DND-41 (cell line): ENCODE measurements at regions not wholly inside any gene's neighbourhood (a gene's known extent, or its start where the extent isn't known, plus 50 kb on each side); places are given as distances from the start of the nearest gene placed in this dataset.

ENCODE experiments used
- ATAC-seq: fragments of 200-7000 bp; cut with Tn5 transposase; 3 replicates; pipeline ENCODE4 v1.9.1; 2021; ENCODE audit warnings: low read depth; ENCODE audit not compliant: insufficient read depth
- DNase-seq: peaks from one replicate; pipeline ENCODE4 v3.0.0-alpha.2; 2020
- H2AFZ ChIP-seq: 2 replicates; pipeline ENCODE4 v1.6.0; 2012; ENCODE audit warnings: low read depth, low read length
- H3K27ac ChIP-seq: 2 replicates; pipeline ENCODE4 v1.5.1; 2012; ENCODE audit warnings: low read length, inconsistent platforms
- H3K27me3 ChIP-seq: fragments of 200-600 bp; sonication (generic); 2 replicates; pipeline ENCODE4 v1.6.0; 2012; ENCODE audit warnings: low read length, mild to moderate bottlenecking, inconsistent platforms; ENCODE audit not compliant: insufficient read depth, poor library complexity
- H3K36me3 ChIP-seq: 2 replicates; pipeline ENCODE4 v1.5.1; 2012; ENCODE audit warnings: low read length, inconsistent platforms; ENCODE audit not compliant: insufficient read depth
- H3K4me1 ChIP-seq: 2 replicates; pipeline ENCODE4 v1.5.1; 2012; ENCODE audit warnings: mild to moderate bottlenecking, low read length; ENCODE audit not compliant: insufficient read depth
- H3K4me2 ChIP-seq: 2 replicates; pipeline ENCODE4 v1.6.0; 2012; ENCODE audit warnings: mild to moderate bottlenecking, moderate library complexity, low read length, inconsistent platforms; ENCODE audit not compliant: insufficient read depth
- H3K4me3 ChIP-seq, 2 experiments: fragments of 200-600 bp in 1 of 2; shearing (Covaris generic) in 1 of 2; 2 replicates each; pipeline ENCODE4 v1.5.1; 2012 to 2016; ENCODE audit warnings: inconsistent platforms in 2 of 2, low read length in 2 of 2, mild to moderate bottlenecking in 2 of 2, low read depth in 1 of 2, moderate library complexity in 1 of 2
- H3K79me2 ChIP-seq: 2 replicates; pipeline ENCODE4 v1.6.0; 2012; ENCODE audit warnings: low read length, inconsistent platforms; ENCODE audit not compliant: insufficient read depth
- H3K9ac ChIP-seq: 2 replicates; pipeline ENCODE4 v1.6.0; 2012; ENCODE audit warnings: low read depth, mild to moderate bottlenecking, inconsistent platforms, low read length, moderate library complexity
- H3K9me3 ChIP-seq: 2 replicates; pipeline ENCODE4 v1.5.1; 2012; ENCODE audit warnings: low read length, moderate library complexity, mild to moderate bottlenecking, inconsistent platforms; ENCODE audit not compliant: insufficient read depth, severe bottlenecking
- H4K20me1 ChIP-seq: 2 replicates; pipeline ENCODE4 v1.6.0; 2012; ENCODE audit warnings: low read length; ENCODE audit not compliant: insufficient read depth
- EZH2 ChIP-seq: IDR thresholded peaks from 3 replicates; pipeline ENCODE4 v1.6.1; 2012; ENCODE audit warnings: borderline replicate concordance, low read depth, mild to moderate bottlenecking, moderate library complexity, low read length, inconsistent platforms; ENCODE audit not compliant: severe bottlenecking
- TF ChIP-seq, protein P1 (sequence below): IDR thresholded peaks from 2 replicates; pipeline ENCODE4 v1.5.1; 2012; ENCODE audit warnings: borderline replicate concordance, low read length, moderate library complexity, mild to moderate bottlenecking; ENCODE audit not compliant: poor library complexity, severe bottlenecking; ENCODE audit errors: extremely low read depth

DNA sequence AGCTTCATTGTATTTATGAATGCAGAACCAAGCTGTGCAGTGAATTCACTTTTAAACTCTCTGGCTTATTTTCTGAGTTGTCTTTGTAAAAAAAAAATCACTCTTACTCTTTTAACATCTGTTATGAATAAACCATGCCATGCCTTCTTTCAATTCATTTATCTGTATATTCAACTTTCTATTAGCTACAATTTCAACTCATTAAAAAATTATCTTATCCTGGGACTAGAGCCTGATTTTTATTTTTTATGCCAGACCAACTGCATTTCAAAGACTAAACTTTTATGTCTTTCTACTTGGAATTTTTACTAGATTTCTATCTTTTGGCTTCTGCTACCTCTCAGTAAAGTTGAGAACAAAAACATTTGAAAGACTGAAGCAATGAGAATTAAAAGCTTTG is 342.7 kb downstream of the DEPDC1B start:
- no peaks in the 10 kb centered on the region for H3K79me2 ChIP-seq
- H3K27ac ChIP-seq = no peak overlapping the region
- DNase-seq (no peak), ATAC-seq (no peak)
- no peak overlapping the region for H3K9ac ChIP-seq
- H3K4me1 ChIP-seq = no peaks in the 10 kb centered on the region
- no peaks in the 10 kb centered on the region for H3K9me3 ChIP-seq
- H3K27me3 ChIP-seq = peaks cover 5% of the 10 kb centered on the region
- no peak for TF ChIP-seq EZH2
- TF ChIP-seq, protein P1, sequence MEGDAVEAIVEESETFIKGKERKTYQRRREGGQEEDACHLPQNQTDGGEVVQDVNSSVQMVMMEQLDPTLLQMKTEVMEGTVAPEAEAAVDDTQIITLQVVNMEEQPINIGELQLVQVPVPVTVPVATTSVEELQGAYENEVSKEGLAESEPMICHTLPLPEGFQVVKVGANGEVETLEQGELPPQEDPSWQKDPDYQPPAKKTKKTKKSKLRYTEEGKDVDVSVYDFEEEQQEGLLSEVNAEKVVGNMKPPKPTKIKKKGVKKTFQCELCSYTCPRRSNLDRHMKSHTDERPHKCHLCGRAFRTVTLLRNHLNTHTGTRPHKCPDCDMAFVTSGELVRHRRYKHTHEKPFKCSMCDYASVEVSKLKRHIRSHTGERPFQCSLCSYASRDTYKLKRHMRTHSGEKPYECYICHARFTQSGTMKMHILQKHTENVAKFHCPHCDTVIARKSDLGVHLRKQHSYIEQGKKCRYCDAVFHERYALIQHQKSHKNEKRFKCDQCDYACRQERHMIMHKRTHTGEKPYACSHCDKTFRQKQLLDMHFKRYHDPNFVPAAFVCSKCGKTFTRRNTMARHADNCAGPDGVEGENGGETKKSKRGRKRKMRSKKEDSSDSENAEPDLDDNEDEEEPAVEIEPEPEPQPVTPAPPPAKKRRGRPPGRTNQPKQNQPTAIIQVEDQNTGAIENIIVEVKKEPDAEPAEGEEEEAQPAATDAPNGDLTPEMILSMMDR = no peak
- H3K36me3 ChIP-seq = no peaks in the 10 kb centered on the region
- H2AFZ ChIP-seq = no peak overlapping the region
- H3K4me3 ChIP-seq = no peak overlapping the region
- no peaks in the 10 kb centered on the region for H4K20me1 ChIP-seq
- H3K4me2 ChIP-seq = no peak overlapping the region

DNA sequence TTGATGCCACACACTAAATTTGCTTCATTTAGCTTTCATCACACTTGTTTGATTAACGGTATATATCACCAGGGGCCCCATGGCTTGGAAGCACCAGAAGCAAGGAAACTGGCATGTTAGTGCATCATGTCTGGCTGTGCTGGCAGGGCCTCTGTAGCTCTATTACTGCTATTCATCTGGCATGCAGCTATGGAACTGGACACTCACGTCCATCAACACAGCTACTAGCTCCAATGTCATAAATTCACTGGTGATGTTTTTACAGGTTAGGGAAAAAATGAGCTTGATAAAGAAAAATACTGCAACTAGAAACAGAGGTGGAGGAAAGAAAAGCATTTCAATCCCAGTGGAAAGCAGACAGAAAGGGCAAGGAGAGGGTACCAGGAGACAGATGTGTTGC is 343.2 kb downstream of the DEPDC1B start:
- Histone ChIP-seq H3K9ac (no peak overlapping the region), H3K4me1 (no peaks in the 10 kb centered on the region), H3K27me3 (peaks cover 5% of the 10 kb centered on the region), H3K36me3 (no peaks in the 10 kb centered on the region), H3K4me2 (no peak overlapping the region), H3K79me2 (no peaks in the 10 kb centered on the region), H3K4me3 (no peak overlapping the region), H2AFZ (no peak overlapping the region), H3K9me3 (no peaks in the 10 kb centered on the region), H3K27ac (no peak overlapping the region), H4K20me1 (no peaks in the 10 kb centered on the region)
- TF ChIP-seq, protein P1 = no peak
- TF ChIP-seq EZH2 = no peak
- ATAC-seq = no peak
- no peak for DNase-seq

DNA sequence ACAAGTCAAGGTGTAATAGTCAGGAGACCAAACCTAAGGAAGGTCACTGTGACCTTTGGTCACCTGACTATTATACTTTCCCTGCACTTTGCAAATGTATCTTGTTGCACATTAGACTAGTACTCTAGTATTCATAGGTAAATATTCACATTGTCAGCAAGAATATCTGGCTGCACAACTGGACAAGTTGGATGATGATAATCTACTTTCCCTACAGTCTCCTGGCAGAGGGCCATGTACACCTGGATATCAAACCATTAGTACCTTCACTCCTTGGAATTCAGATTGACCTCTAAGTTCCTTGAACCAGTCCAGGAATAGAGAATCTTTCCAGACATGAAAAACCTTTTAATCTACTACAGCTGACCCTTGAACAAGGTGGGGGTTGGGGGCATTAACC is 344.8 kb downstream of the DEPDC1B start:
- Histone ChIP-seq H3K79me2 (no peaks in the 10 kb centered on the region), H3K9me3 (no peaks in the 10 kb centered on the region), H3K27ac (no peak overlapping the region), H3K9ac (no peak overlapping the region), H3K4me1 (no peaks in the 10 kb centered on the region), H4K20me1 (no peaks in the 10 kb centered on the region), H3K4me3 (no peak overlapping the region), H2AFZ (no peak overlapping the region), H3K36me3 (no peaks in the 10 kb centered on the region), H3K27me3 (peaks cover 5% of the 10 kb centered on the region), H3K4me2 (no peak overlapping the region)
- DNase-seq = no peak
- no peak for ATAC-seq
- TF ChIP-seq, protein P1 = no peak
- TF ChIP-seq EZH2 = no peak

DNA sequence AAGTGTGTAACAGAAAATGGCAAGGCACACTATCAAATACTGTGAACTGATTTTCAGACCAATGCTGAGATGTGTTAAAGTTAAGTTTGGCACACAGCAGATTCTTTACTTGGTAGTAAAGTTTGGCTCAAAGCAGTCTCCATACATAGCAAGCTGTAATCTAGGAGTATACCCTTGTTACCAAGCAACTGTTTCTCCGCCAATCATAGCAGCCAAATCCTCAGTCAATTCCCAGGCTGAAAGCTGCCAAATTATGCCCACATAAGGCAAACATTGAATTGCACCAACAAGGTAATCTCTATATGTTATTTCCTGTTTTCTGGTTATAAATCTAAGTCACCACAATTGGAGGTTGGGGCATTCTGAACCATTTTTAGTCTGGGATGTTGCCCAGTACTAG is 345.7 kb downstream of the DEPDC1B start:
- no peak overlapping the region for H3K4me3 ChIP-seq

More for the DNA sequence above, 345.7 kb downstream of the DEPDC1B start:
- no peak overlapping the region for H2AFZ ChIP-seq
- H3K79me2 ChIP-seq = no peaks in the 10 kb centered on the region
- H3K4me1 ChIP-seq = no peaks in the 10 kb centered on the region
- H3K36me3 ChIP-seq = no peaks in the 10 kb centered on the region
- no peak for DNase-seq
- ATAC-seq = no peak
- H3K27ac ChIP-seq = no peak overlapping the region
- H3K9me3 ChIP-seq = no peaks in the 10 kb centered on the region
- no peak overlapping the region for H3K4me2 ChIP-seq
- TF ChIP-seq, protein P1 = no peak
- no peak for TF ChIP-seq EZH2
- no peak overlapping the region for H3K9ac ChIP-seq
- H4K20me1 ChIP-seq = no peaks in the 10 kb centered on the region
- peaks cover 5% of the 10 kb centered on the region for H3K27me3 ChIP-seq
